LNCaP clone FGC (cell line): ENCODE measurements at regions not wholly inside any gene's neighbourhood (a gene's known extent, or its start where the extent isn't known, plus 50 kb on each side); places are given as distances from the start of the nearest gene placed in this dataset.
"Not testable (repeated sequence)": the region's sequence is repeated elsewhere in the genome, so short reads cannot be mapped to it uniquely, and the experiment has no call there.

ENCODE experiments used
- DNase-seq: peaks from one replicate; pipeline ENCODE4 v3.0.0-alpha.2; 2011; ENCODE audit warnings: low read depth
- H3K4me3 ChIP-seq: 2 replicates; pipeline ENCODE4 v1.5.1; 2011; ENCODE audit warnings: mild to moderate bottlenecking, low read depth, low read length, control low read depth
- CTCF ChIP-seq: IDR thresholded peaks from 2 replicates; pipeline ENCODE4 v1.5.1; 2012; ENCODE audit warnings: mild to moderate bottlenecking; ENCODE audit not compliant: control insufficient read depth, insufficient read depth; ENCODE audit errors: extremely low read depth

GRCh38 chr13:62113179-62113578 is 697.5 kb upstream of the PCDH20 start:
- no peak for TF ChIP-seq CTCF
- no peak overlapping the region for H3K4me3 ChIP-seq
- no peak for DNase-seq

GRCh38 chr13:62110079-62110478 is 694.4 kb upstream of the PCDH20 start:
- no peak for DNase-seq
- TF ChIP-seq CTCF, result no peak
- H3K4me3 ChIP-seq, result no peak overlapping the region

- not testable (repeated sequence) for DNase-seq, H3K4me3 ChIP-seq
Observed at GRCh38 chr13:62104136-62104535, 688.5 kb upstream of the PCDH20 start.

- no peak for DNase-seq
- no peak for TF ChIP-seq CTCF
- H3K4me3 ChIP-seq, result no peak overlapping the region
Observed at GRCh38 chr13:62096652-62097051, 681.0 kb upstream of the PCDH20 start.

- no peak overlapping the region for H3K4me3 ChIP-seq
- no peak for TF ChIP-seq CTCF
- DNase-seq, result no peak
Observed at GRCh38 chr13:62094932-62095331, 679.3 kb upstream of the PCDH20 start.

GRCh38 chr13:62093984-62094780 is 678.5 kb upstream of the PCDH20 start:
- H3K4me3 ChIP-seq, result no peak overlapping the region
- TF ChIP-seq CTCF, result no peak
- DNase-seq, result no peak

- TF ChIP-seq CTCF, result no peak
- no peak overlapping the region for H3K4me3 ChIP-seq
- DNase-seq, result no peak
Observed at GRCh38 chr13:62092949-62093348, 677.3 kb upstream of the PCDH20 start.
